GM12872 (cell line): ENCODE measurements at regions not wholly inside any gene's neighbourhood (a gene's known extent, or its start where the extent isn't known, plus 50 kb on each side); places are given as distances from the start of the nearest gene placed in this dataset.

Source experiments
- TF ChIP-seq, protein P1 (sequence below): IDR thresholded peaks from 3 replicates; pipeline ENCODE4 v1.5.1; 2011; ENCODE audit warnings: low read depth, mild to moderate bottlenecking, low read length, moderate library complexity; ENCODE audit not compliant: insufficient read depth

DNA sequence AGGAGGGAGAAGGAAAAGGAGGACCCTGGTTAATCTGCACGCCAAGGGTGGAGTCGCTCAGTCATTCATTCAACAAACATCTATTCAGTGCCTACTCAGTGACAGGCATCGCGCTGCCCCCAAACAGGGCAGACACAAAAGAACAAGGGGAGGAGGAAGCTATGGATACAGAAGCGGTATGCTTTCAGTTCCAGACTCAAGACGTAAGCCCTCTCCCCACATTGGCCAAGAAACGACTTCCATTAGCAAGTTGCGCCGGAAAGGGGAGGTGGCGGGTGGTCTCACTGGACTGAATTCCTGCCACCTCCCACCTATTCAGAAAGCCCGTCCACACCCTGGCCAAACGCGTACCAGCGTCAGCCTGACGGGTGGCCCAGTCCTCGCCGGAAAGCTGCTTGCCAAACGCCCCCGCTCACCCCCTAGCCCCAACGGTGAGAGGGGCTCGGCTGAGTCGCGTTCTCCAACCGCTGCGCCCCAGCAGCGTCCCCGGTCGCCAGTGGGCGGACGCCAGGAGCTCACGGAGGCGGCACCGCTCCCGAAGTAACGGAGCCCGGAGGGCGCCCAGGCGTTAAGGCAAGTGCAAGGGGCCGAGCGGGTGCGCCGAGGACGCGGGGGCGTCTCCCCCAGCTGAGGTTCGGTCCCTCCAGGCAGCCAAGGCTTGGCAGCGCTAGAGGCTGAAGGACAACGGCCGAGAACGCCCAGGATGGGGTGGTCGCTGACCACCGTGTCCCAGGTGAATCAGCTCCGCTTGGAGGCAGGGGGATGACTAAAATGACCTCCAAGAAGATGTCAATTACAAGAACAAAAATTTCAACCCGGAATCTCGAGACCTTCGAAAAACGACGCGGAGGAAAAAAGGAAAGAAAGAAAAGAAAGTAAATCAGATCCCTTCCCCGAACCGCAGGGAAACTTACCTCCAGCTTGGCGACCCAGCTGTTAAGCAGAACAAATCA lies 470.7 kb downstream of the SOX9 start:
- TF ChIP-seq, protein P1, sequence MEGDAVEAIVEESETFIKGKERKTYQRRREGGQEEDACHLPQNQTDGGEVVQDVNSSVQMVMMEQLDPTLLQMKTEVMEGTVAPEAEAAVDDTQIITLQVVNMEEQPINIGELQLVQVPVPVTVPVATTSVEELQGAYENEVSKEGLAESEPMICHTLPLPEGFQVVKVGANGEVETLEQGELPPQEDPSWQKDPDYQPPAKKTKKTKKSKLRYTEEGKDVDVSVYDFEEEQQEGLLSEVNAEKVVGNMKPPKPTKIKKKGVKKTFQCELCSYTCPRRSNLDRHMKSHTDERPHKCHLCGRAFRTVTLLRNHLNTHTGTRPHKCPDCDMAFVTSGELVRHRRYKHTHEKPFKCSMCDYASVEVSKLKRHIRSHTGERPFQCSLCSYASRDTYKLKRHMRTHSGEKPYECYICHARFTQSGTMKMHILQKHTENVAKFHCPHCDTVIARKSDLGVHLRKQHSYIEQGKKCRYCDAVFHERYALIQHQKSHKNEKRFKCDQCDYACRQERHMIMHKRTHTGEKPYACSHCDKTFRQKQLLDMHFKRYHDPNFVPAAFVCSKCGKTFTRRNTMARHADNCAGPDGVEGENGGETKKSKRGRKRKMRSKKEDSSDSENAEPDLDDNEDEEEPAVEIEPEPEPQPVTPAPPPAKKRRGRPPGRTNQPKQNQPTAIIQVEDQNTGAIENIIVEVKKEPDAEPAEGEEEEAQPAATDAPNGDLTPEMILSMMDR: no peak

DNA sequence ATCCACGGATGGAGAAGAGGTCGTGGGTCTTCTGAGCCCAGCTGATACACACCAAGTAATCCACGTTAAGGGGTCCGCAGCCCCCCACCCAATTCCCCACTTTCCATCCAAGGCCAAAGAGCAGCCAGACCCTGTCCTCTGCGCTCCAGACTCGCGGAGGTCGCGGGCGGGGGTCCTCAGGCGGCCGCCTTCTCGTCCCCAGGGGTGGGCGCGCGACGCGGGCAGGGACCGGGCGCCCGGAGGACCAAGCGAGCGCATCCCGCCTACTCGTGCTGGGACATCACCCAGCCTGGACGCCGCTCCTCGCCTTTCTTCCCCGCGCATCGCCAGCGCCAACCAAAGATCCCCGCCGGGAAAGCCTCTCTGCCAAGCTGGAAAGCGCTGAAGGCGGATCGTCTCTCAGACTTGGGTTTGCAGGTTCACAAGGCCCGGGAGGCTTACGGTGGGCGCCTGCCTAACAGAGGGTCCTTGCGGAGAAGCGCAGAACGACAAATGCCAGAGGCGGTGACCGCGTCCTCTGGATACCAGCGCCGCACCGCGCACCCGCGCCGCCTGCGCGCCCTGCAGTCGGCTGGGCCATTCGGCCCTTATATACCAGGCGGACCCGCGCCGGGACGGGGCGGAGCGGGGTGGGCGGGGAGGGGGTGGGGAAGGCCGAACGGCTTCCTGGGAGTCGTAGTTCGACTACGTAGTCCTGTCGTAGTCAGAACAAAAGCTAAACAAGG lies 471.6 kb downstream of the SOX9 start:
- TF ChIP-seq, protein P1: no peak

DNA sequence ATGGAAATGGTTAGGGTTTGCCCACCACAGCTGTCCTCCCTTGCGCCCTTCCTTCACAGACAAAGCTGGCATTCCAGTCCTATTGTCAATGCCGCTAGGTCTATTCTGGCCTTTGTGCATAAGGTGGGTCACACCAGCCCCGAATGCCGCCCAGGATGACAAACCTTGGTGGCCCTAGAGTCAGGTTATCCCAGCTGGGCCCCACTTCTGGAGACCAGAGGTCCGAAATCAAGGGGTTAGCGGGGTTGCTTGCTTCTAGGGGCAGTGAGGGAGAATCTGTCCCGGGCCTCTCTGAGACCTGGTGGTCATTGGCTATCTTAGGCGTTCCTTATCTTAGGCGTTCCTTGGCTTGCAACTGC lies 472.1 kb downstream of the SOX9 start:
- TF ChIP-seq, protein P1: no peak

DNA sequence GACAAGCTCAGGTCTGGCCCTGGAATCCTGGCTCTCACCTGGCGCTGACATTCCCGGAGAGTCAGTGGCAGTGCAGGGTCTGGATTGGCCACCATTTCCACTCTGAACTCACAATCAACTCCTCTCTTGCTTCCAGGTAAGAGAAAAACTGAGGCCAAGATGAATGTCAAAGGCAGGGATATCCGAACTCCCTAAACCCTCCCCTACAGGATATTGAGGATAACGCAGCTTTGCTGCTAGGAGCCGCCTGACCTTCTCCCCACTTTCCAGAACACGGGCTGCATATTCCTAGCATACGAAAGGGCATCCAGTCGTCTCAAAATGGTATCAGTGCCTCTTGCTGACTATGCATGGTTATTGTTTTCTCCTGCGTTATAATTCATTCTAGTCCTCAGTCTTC lies 473.4 kb downstream of the SOX9 start:
- TF ChIP-seq, protein P1: no peak
